ENCODE measurements at regions not wholly inside any gene's neighbourhood (a gene's known extent, or its start where the extent isn't known, plus 50 kb on each side); places are given as distances from the start of the nearest gene placed in this dataset.

DNA sequence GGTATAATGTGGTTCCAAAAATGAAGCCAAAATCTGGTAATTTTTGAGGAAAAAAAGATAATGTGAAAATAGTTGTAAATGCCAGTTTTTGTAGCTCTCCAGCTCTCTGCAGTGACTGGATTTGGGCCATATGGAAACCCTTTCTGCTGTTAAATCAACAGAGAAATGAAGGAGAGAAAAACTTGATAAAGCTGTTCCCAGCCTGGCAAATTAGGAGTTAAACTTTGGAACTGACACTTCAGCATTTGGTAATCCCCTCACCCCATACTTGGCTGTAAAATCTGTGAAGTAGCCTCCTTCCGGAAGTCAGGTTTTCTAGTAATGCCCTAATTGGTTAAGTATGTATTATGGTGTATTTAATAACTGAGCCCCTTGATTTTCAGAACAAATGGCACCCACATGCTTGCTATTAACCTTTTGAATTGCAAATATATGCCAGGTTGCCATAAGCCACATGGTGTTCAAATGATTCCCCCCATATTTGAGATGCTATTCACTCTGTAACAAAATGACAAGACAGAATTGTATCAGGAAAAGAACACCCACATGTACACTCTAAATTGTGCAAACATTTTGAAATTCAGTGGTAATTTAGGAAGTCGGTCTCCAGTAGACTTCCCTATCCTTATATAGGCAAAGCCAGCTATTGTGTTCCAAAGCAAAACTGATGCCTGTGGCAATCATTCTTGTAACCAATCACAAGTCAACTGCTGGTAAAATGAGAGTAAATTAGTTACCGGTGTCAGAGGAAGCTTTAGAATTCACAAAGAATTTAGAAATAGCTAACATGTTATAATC lies 96.3 kb upstream of the ADAMTS3 start:
- no peaks in the 10 kb centered on the region for H3K79me2 ChIP-seq (ENCODE audit: control insufficient read depth, insufficient read depth, low read length)
- H3K9me3 ChIP-seq (ENCODE audit: control extremely low read depth in 1 of 3, control insufficient read depth in 2 of 3, insufficient read depth in 1 of 3, low read length in 2 of 3) = peaks cover 0 to 3% (median 0%) of the 10 kb centered on the region in 3 donors
- Mint-ChIP-seq H3K4me3 (no peak overlapping the region), H3K9me3 (ENCODE audit: insufficient read depth) (no peaks in the 10 kb centered on the region), H3K27me3 (no peaks in the 10 kb centered on the region), H3K27ac (no peak overlapping the region), H3K4me1 (no peaks in the 10 kb centered on the region)
- DNase-seq (no peak), ATAC-seq (ENCODE audit: low read depth) (no peak)
- H3K9ac ChIP-seq (ENCODE audit: low read length) = no peak overlapping the region
- H4K20me1 ChIP-seq (ENCODE audit: control insufficient read depth, insufficient read depth, low read length, poor library complexity, severe bottlenecking) = no peaks in the 10 kb centered on the region
- H3K27ac ChIP-seq (ENCODE audit: low read length in 2 of 2) = no peak overlapping the region
- no peaks in the 10 kb centered on the region for H3K36me3 ChIP-seq (replicated peaks in 1 of 2; ENCODE audit: control extremely low read depth in 1 of 2, control insufficient read depth in 1 of 2, extremely low read depth in 1 of 2, insufficient read depth in 2 of 2, low read length in 1 of 2)
- intact Hi-C loops (cut with micrococcal nuclease) = no loop called here
- H3K4me1 ChIP-seq (ENCODE audit: control insufficient read depth in 2 of 2, insufficient read depth in 2 of 2, low read length in 2 of 2) = no peaks in the 10 kb centered on the region
- no peak overlapping the region for H3K4me2 ChIP-seq (replicated peaks; ENCODE audit: low read depth, low read length, poor library complexity, severe bottlenecking)
- no peak overlapping the region for H3K4me3 ChIP-seq (ENCODE audit: control extremely low read depth in 1 of 5, extremely low read depth in 1 of 5, insufficient read depth in 1 of 5, low read depth in 2 of 5, low read length in 4 of 5)
- no peaks in the 10 kb centered on the region for H3K27me3 ChIP-seq (replicated peaks in 1 of 4; ENCODE audit: control extremely low read depth in 1 of 4, control insufficient read depth in 3 of 4, insufficient read depth in 4 of 4, low read length in 3 of 4)
- no peak overlapping the region for H2AFZ ChIP-seq (ENCODE audit: insufficient read depth, low read depth, low read length, poor library complexity, severe bottlenecking)
- ChIA-PET POLR2A (no interaction called here), CTCF (no interaction called here)
- no peak for TF ChIP-seq EZH2 (IDR thresholded peaks at IDR 0.05; ENCODE audit: borderline replicate concordance, insufficient read depth, low read depth, low read length, poor library complexity, severe bottlenecking)
- TF ChIP-seq, protein P1, sequence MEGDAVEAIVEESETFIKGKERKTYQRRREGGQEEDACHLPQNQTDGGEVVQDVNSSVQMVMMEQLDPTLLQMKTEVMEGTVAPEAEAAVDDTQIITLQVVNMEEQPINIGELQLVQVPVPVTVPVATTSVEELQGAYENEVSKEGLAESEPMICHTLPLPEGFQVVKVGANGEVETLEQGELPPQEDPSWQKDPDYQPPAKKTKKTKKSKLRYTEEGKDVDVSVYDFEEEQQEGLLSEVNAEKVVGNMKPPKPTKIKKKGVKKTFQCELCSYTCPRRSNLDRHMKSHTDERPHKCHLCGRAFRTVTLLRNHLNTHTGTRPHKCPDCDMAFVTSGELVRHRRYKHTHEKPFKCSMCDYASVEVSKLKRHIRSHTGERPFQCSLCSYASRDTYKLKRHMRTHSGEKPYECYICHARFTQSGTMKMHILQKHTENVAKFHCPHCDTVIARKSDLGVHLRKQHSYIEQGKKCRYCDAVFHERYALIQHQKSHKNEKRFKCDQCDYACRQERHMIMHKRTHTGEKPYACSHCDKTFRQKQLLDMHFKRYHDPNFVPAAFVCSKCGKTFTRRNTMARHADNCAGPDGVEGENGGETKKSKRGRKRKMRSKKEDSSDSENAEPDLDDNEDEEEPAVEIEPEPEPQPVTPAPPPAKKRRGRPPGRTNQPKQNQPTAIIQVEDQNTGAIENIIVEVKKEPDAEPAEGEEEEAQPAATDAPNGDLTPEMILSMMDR (IDR thresholded peaks at IDR 0.05) = no peak
- no CpG with 5 or more reads among the region's 3 CpGs for WGBS (ENCODE audit: insufficient coverage)

DNA sequence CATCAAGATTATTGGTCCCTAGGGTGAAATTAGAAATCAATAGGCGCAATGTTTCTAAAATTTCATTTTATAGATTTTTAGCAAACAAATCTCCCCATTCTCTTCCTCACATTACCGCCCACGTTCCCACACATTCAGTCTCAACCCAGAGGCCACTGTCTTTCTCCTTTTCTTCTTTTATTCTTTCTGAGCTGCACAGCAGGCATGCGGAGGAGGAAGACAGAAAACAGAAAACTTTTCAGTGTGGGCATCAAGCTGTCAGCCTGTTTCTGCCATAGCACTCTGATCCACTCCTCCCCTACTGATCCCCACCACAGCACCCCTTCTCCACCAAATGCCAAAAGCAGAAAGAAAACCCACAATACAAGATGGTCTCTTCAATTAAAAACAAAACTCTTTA lies 94.8 kb upstream of the ADAMTS3 start:
- no peaks in the 10 kb centered on the region for H3K27me3 ChIP-seq (replicated peaks in 1 of 4; ENCODE audit: control extremely low read depth in 1 of 4, control insufficient read depth in 3 of 4, insufficient read depth in 4 of 4, low read length in 3 of 4)
- no peak overlapping the region for H3K4me2 ChIP-seq (replicated peaks; ENCODE audit: low read depth, low read length, poor library complexity, severe bottlenecking)
- Mint-ChIP-seq H3K4me3 (no peak overlapping the region), H3K4me1 (no peaks in the 10 kb centered on the region), H3K27me3 (no peaks in the 10 kb centered on the region), H3K9me3 (ENCODE audit: insufficient read depth) (no peaks in the 10 kb centered on the region), H3K27ac (no peak overlapping the region)
- ATAC-seq (ENCODE audit: low read depth) (no peak), DNase-seq (no peak)
- H4K20me1 ChIP-seq (ENCODE audit: control insufficient read depth, insufficient read depth, low read length, poor library complexity, severe bottlenecking) = no peaks in the 10 kb centered on the region
- H3K9me3 ChIP-seq (ENCODE audit: control extremely low read depth in 1 of 3, control insufficient read depth in 2 of 3, insufficient read depth in 1 of 3, low read length in 2 of 3) = peaks cover 0 to 3% (median 0%) of the 10 kb centered on the region in 3 donors
- no peak overlapping the region for H3K4me3 ChIP-seq (ENCODE audit: control extremely low read depth in 1 of 5, extremely low read depth in 1 of 5, insufficient read depth in 1 of 5, low read depth in 2 of 5, low read length in 4 of 5)
- no peaks in the 10 kb centered on the region for H3K4me1 ChIP-seq (ENCODE audit: control insufficient read depth in 2 of 2, insufficient read depth in 2 of 2, low read length in 2 of 2)
- H3K27ac ChIP-seq (ENCODE audit: low read length in 2 of 2) = no peak overlapping the region
- WGBS (ENCODE audit: insufficient coverage) = 85% methylated on average over 4 of the region's 4 CpGs
- no peak overlapping the region for H3K9ac ChIP-seq (ENCODE audit: low read length)
- H3K79me2 ChIP-seq (ENCODE audit: control insufficient read depth, insufficient read depth, low read length) = no peaks in the 10 kb centered on the region
- H2AFZ ChIP-seq (ENCODE audit: insufficient read depth, low read depth, low read length, poor library complexity, severe bottlenecking) = no peak overlapping the region
- intact Hi-C loops (cut with micrococcal nuclease) = no loop called here
- TF ChIP-seq, protein P1 (IDR thresholded peaks at IDR 0.05) = no peak
- no peak for TF ChIP-seq EZH2 (IDR thresholded peaks at IDR 0.05; ENCODE audit: borderline replicate concordance, insufficient read depth, low read depth, low read length, poor library complexity, severe bottlenecking)
- ChIA-PET POLR2A (no interaction called here), CTCF (no interaction called here)
- H3K36me3 ChIP-seq (replicated peaks in 1 of 2; ENCODE audit: control extremely low read depth in 1 of 2, control insufficient read depth in 1 of 2, extremely low read depth in 1 of 2, insufficient read depth in 2 of 2, low read length in 1 of 2) = no peaks in the 10 kb centered on the region
